Stimulated activated CD4-positive, alpha-beta T cell treated with anti-CD3 and anti-CD28 coated beads, Interleukin-15, amount 100 ng/mL, for 24 hours (primary cell): ENCODE measurements at regions not wholly inside any gene's neighbourhood (a gene's known extent, or its start where the extent isn't known, plus 50 kb on each side); places are given as distances from the start of the nearest gene placed in this dataset.

Source experiments
- DNase-seq: peaks from one replicate; pipeline ENCODE4 v3.0.0-alpha.2; 2020

GRCh38 chr10:20995123-20995987, 98.2 kb upstream of the NEBL start:
- no peak for DNase-seq

DNA sequence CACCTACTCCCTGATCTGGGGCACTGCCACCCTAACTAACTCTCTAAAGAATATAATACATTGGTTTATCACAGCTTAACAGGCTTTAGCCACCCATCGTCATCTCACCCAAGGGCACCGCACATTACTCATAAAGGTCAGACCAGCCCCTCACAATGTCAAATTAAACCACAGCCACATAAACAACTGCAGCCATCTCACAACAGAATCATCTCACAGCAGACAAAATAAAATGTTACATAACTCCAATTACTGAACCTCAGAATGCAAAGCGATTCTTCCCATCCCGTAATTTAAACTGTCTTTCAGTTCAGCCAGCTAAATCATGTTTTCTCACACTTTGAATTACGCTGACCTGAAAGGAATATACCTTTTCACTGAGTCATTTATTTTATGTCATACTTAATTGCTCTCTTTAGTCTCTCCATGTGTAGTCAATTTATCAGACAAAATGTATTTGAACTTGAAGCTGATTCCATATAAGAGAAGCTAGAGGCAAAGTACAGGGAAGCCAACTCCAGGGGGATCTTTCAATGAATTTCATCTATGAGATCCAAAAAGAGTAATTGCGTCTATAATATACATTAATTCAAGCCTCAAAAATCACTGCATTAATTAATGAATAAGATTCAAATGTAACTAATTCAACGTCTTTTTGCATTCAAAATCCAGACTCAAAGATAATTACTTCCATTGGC, 96.9 kb upstream of the NEBL start:
- no peak for DNase-seq

DNA sequence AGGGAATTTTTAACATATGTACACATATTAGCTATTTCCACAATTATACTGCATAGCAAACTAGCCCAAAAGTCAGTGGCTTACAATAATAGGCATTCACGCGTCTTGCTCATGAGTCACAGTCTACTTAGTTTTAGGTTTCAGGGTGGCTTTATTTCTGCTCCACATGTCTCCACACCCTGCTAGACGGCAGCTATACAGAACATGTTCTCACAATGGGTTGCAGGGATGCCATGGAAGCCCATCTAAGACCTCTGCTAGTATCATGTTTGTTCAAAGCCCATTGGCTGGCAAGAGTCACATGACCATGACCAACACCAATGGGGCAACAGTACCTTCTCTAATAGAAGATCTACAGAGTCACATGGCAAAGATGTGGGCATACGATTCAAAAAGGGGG, 96.3 kb upstream of the NEBL start:
- DNase-seq = no peak

- no peak for DNase-seq
Measured at GRCh38 chr10:20991526-20991925, 94.4 kb upstream of the NEBL start.

- DNase-seq = no peak
Measured at GRCh38 chr10:20990604-20991003, 93.5 kb upstream of the NEBL start.

DNA sequence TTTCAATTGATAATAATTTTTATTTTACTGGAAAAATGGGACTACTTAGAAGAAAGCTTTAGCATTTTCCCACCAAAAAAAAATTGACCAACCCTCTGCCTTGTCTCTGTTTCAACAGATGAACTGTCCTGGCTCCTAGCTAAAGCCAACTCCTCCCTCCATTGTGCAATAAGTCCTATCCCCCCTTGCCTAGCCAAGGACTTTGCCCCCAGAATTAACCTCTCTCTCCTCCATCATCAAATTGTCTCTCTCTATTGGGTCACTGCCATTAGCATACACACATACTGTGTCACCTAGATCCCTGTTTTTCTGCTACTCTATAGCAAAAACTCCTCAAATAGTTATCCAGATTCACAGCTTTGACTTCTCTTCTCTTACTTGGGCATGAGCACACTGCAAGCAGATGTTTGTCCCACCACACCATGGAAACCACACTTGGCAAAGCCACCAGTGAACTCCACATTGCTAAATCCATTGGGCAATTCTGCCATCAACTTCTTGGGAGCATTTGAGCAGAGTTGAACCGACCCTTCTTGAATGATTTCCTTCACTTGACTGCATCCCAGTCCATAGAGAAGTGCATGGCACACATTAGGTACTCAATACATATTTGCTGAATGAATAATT, 91.4 kb upstream of the NEBL start:
- no peak for DNase-seq

DNA sequence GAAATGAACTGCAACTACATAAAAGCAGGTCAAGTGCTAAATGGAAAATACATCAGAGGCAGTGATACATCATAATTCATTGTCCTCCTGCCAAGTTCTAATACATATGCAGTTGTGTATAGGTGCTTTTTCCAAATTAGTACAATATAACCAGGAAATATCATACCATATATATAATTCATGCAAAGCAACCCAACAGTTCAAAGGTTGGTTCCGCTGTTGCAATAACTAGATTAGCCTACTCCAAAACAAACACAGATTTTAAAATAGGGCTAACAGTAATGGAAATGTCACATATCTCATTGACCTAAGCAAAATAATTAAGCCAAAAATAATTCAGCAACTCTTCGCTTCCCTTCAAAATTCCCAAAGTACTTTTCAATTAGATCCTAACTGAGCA, 88.9 kb upstream of the NEBL start:
- DNase-seq = no peak

DNA sequence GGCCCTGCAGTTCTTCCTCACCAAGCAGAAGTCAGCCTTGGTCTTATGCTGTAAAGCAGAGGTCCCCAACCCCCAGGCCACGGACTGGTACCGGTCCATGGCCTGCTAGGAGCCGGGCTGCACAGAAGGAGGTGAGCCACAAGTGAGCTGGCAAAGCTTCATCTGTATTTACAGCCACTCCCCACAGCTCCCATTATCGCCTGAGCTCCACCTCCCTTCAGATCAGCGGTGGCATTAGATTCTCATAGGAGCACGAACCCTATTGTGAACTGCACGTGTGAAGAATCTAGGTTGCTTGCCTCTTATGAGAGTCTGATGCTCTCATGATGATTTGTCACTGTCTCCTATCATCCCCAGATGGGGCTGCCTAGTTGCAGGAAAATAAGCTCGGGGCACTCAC, 87.6 kb upstream of the NEBL start:
- DNase-seq = no peak

- no peak for DNase-seq
Measured at GRCh38 chr10:20981419-20981953, 84.4 kb upstream of the NEBL start.

GRCh38 chr10:20978617-20979016, 81.5 kb upstream of the NEBL start:
- no peak for DNase-seq

DNA sequence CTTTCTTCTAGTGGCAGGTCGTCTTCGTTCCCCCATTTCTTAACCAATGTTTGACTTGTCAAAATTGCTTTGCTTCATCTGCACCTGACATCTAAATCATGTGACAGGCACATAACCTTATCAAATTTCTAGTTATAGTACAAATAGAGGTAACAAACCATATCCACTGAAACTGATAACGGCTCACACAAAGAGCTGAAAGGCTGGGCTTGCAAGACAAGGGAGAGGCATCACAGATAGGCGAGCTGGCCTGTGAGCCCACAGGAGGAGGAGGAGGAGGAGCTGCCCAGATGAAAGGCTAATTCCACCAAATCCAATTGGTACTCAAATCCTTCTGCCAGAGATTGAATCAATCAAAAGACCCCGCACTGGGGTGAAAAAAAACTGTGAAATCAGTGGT, 80.2 kb upstream of the NEBL start:
- DNase-seq = no peak

DNA sequence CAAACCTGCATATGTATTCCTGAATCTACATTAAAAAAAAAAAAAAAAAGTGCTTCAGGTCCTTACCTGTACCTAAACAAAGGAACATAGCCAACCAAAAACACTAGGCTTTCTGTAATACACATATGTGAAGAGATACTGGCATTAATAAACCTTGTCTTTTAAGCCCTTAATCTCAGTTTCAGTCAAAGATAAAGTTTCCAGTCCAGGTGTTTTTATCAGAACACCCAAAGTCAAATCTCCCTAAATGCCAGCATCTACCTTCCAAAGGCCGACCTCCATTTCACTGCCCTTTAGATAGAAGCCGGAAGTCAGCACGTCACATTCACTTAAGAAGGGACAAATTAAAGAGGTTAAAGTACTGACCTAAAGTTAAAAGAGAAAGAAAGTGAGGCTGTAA, 79.8 kb upstream of the NEBL start:
- no peak for DNase-seq

- no peak for DNase-seq
Measured at GRCh38 chr10:20976390-20976789, 79.3 kb upstream of the NEBL start.

- no peak for DNase-seq
Measured at GRCh38 chr10:20975236-20975635, 78.1 kb upstream of the NEBL start.

GRCh38 chr10:20972925-20973324, 75.8 kb upstream of the NEBL start:
- no peak for DNase-seq

DNA sequence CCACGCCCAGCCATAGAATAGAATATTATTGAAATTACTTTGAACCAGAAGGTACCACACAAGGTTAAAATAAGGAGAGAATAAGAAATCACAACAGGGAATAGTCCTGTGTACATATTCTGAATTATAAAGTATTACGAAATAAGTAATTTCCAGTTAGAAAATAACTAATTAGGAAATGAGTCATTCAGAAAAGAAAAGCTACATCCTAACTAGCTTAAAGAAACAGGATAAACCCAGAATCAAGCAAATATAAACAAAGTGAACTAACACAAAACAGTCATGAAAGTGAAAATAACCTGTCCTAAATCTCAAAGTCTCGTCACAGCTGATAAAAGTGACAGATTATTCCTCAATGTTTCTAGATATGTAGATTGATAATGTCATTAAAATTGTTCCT, 74.8 kb upstream of the NEBL start:
- no peak for DNase-seq

DNA sequence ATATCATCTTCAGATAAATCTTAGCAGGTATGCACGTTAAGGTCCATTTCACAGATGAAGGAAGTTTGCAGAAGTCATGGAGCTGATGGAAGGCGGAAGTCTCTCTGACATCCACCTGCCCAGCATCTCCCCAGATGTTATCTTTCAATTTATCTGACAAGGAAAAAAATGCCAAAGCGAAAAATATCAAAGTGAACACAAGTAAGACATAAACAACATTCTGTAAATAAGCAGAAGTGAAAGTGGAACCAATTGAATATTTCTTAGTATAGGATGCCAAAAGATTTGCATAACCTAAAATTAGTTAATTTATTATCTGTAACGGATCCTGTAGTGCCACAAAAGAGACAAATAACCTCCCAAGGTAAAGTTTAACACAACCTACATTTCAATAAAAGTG, 73.6 kb upstream of the NEBL start:
- no peak for DNase-seq

DNA sequence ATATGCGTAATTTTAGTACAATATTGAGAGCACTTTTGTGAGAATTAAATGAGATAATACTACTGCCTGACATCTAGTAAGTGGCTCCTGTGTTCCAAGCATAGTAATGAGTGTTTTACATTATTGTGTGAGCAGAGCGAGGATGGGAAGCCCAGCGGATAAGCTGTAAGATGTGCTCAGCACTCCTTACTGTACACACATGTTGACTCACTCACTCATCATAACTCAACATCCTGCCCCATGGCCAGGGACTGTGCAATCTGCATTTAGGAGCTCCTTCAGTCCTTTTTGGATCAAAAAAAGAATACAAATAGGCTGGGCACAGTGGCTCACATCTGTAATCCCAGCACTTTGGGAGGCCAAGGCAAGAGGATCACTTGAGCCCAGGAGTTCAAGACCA, 72.9 kb upstream of the NEBL start:
- no peak for DNase-seq

DNA sequence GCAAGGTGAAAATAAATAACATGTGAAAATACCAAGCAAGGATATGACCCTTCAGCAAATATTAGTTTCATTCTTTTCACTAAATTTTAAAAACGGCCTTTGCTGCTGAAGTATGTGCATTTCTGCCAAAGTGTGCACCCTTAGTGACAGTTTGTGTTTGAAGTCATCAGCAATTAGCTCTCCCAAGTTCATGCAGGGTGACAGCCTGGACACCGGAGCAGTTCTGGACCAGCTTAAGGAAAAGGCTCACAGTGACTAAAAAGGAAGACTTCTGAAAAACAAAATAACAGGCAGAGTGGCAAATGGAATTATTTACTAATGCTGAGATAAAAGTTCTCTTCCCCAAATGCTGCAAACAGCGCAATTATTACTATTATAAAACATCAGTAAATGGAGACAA, 69.3 kb upstream of the NEBL start:
- no peak for DNase-seq

GRCh38 chr10:20963721-20964595, 66.8 kb upstream of the NEBL start:
- no peak for DNase-seq

DNA sequence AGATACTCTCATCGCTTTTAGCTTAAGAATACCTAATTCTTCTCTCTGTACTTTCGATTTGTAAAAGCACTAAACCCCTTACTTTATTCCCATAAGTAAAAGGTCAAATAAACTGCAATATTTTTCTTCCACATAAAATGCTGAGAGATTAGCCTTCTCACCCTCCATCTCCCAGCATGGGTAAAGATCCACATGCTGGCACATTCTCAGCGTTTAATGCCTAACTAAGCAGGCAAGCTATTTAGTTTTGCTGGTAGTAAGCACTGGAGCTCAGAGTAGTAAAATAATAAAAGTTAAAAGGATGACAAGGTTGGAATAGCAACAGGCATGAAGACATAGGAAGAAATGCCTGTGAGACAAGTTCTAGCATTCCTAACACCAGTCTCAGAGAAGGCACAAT, 65.9 kb upstream of the NEBL start:
- no peak for DNase-seq

- DNase-seq = no peak
Measured at GRCh38 chr10:20962165-20962564, 65.1 kb upstream of the NEBL start.

GRCh38 chr10:20959242-20959641, 62.1 kb upstream of the NEBL start:
- no peak for DNase-seq
